Activated naive CD4-positive, alpha-beta T cell treated with anti-CD3 and anti-CD28 coated beads, Interleukin-2, amount 50 U/mL, for 16 hours (primary cell): ENCODE measurements at regions not wholly inside any gene's neighbourhood (a gene's known extent, or its start where the extent isn't known, plus 50 kb on each side); places are given as distances from the start of the nearest gene placed in this dataset.

ENCODE experiments used
- DNase-seq: peaks from one replicate; pipeline ENCODE4 v3.0.0-alpha.2; 2020

GRCh38 chr4:106422766-106423165 lies 54.2 kb upstream of the GIMD1 start:
- DNase-seq: no peak

GRCh38 chr4:106421441-106422296 lies 53.1 kb upstream of the GIMD1 start:
- no peak for DNase-seq

- no peak for DNase-seq
Observed at GRCh38 chr4:106418444-106418843, 49.9 kb upstream of the GIMD1 start.
